ENCODE measurements at regions not wholly inside any gene's neighbourhood (a gene's known extent, or its start where the extent isn't known, plus 50 kb on each side); places are given as distances from the start of the nearest gene placed in this dataset.

- TF ChIP-seq CTCF (IDR thresholded peaks at IDR 0.05; ENCODE audit: control insufficient read depth, insufficient read depth, low read depth, low read length, missing control alignments) = no peak
- DNase-seq (ENCODE audit: low read depth) = no peak
- H3K4me3 ChIP-seq (ENCODE audit: control insufficient read depth, low read depth, low read length) = no peak overlapping the region
These were observed 119.8 kb upstream of the TLE3 start for GRCh38 chr15:70217226-70218160.

- H3K4me3 ChIP-seq (ENCODE audit: control insufficient read depth, low read depth, low read length) = no peak overlapping the region
- no peak for DNase-seq (ENCODE audit: low read depth)
- TF ChIP-seq CTCF (IDR thresholded peaks at IDR 0.05; ENCODE audit: control insufficient read depth, insufficient read depth, low read depth, low read length, missing control alignments) = no peak
These were observed 118.2 kb upstream of the TLE3 start for GRCh38 chr15:70215951-70216350.

GRCh38 chr15:70214941-70215635 lies 117.4 kb upstream of the TLE3 start:
- no peak for DNase-seq (ENCODE audit: low read depth)
- H3K4me3 ChIP-seq (ENCODE audit: control insufficient read depth, low read depth, low read length) = no peak overlapping the region
- TF ChIP-seq CTCF (IDR thresholded peaks at IDR 0.05; ENCODE audit: control insufficient read depth, insufficient read depth, low read depth, low read length, missing control alignments) = no peak

- no peak for TF ChIP-seq CTCF (IDR thresholded peaks at IDR 0.05; ENCODE audit: control insufficient read depth, insufficient read depth, low read depth, low read length, missing control alignments)
- no peak for DNase-seq (ENCODE audit: low read depth)
- H3K4me3 ChIP-seq (ENCODE audit: control insufficient read depth, low read depth, low read length) = no peak overlapping the region
These were observed 116.6 kb upstream of the TLE3 start for GRCh38 chr15:70214276-70214675.

- no peak for DNase-seq (ENCODE audit: low read depth)
- no peak for TF ChIP-seq CTCF (IDR thresholded peaks at IDR 0.05; ENCODE audit: control insufficient read depth, insufficient read depth, low read depth, low read length, missing control alignments)
- H3K4me3 ChIP-seq (ENCODE audit: control insufficient read depth, low read depth, low read length) = no peak overlapping the region
These were observed 116.1 kb upstream of the TLE3 start for GRCh38 chr15:70213794-70214193.

GRCh38 chr15:70212963-70213315 lies 115.2 kb upstream of the TLE3 start:
- H3K4me3 ChIP-seq (ENCODE audit: control insufficient read depth, low read depth, low read length) = no peak overlapping the region
- no peak for TF ChIP-seq CTCF (IDR thresholded peaks at IDR 0.05; ENCODE audit: control insufficient read depth, insufficient read depth, low read depth, low read length, missing control alignments)
- no peak for DNase-seq (ENCODE audit: low read depth)

All from AG09309 (cell line).